ENCODE measurements at regions not wholly inside any gene's neighbourhood (a gene's known extent, or its start where the extent isn't known, plus 50 kb on each side); places are given as distances from the start of the nearest gene placed in this dataset.

DNA sequence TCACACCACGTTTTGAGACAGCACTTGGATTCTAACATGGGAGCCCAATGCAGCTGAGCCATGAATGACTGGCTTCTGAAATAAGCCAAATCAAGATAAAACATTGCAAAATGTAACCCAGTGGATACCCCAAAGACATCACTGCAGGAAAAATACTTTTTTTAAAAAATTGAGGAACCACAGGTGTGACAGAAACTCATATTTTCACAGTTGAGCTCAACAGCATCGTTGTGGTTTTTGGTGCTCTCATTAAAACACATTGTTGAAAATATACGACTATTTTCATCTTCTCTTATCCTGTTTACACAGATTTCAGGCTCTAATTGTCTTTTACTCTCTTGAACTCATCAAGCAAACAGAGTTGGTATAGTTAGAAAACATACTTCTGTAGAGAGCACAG lies 429.3 kb upstream of the VRK2 start:
- DNase-seq (no peak), ATAC-seq (no peak)
- TF ChIP-seq, protein P1, sequence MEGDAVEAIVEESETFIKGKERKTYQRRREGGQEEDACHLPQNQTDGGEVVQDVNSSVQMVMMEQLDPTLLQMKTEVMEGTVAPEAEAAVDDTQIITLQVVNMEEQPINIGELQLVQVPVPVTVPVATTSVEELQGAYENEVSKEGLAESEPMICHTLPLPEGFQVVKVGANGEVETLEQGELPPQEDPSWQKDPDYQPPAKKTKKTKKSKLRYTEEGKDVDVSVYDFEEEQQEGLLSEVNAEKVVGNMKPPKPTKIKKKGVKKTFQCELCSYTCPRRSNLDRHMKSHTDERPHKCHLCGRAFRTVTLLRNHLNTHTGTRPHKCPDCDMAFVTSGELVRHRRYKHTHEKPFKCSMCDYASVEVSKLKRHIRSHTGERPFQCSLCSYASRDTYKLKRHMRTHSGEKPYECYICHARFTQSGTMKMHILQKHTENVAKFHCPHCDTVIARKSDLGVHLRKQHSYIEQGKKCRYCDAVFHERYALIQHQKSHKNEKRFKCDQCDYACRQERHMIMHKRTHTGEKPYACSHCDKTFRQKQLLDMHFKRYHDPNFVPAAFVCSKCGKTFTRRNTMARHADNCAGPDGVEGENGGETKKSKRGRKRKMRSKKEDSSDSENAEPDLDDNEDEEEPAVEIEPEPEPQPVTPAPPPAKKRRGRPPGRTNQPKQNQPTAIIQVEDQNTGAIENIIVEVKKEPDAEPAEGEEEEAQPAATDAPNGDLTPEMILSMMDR (IDR thresholded peaks at IDR 0.05) = no peak
- H3K4me3 Mint-ChIP-seq = no peak overlapping the region
- intact Hi-C loops (cut with micrococcal nuclease) = no loop called here
- no peaks in the 10 kb centered on the region for H3K36me3 Mint-ChIP-seq (ENCODE audit: low read depth)
- ChIA-PET POLR2A (no interaction called here), CTCF (no interaction called here)
- no peak overlapping the region for H3K27ac Mint-ChIP-seq
- H3K27me3 Mint-ChIP-seq = no peaks in the 10 kb centered on the region
- peaks cover 4% of the 10 kb centered on the region for H3K9me3 Mint-ChIP-seq
- H3K4me1 Mint-ChIP-seq (ENCODE audit: low read depth) = no peaks in the 10 kb centered on the region

DNA sequence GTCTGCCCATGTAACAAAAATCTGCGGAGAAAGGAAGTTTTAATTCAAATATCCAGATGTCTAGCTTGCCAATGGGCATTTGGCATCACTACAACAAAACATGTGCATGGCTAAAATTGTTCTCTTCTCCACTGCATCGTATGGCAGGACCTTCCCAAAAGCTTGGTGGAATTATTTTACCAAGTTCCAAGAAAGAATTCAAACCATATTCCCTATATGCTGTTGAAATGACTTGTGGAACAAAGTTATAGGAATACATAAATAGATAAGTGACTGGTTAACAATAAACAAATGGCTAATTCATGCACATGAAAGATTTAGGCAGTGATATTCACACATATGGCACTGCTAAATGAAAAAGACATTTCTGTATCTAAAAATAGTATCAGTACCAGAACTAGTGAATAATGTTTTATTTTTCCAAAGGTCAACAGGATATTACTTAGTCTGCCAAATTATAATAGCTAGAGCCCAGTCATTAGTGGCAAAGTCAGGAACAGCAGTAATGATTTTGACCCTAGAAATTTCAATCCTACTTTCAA lies 425.4 kb upstream of the VRK2 start:
- Mint-ChIP-seq H3K36me3 (ENCODE audit: low read depth) (no peaks in the 10 kb centered on the region), H3K9me3 (peaks cover 2% of the 10 kb centered on the region), H3K4me1 (ENCODE audit: low read depth) (no peaks in the 10 kb centered on the region), H3K27me3 (no peaks in the 10 kb centered on the region), H3K4me3 (no peak overlapping the region), H3K27ac (no peak overlapping the region)
- TF ChIP-seq, protein P1 (IDR thresholded peaks at IDR 0.05) = no peak
- no peak for ATAC-seq
- no peak for DNase-seq
- intact Hi-C loops (cut with micrococcal nuclease) = no loop called here
- CTCF ChIA-PET = interaction anchor here (0.6 kb wide), 1 partner anchor 27 kb away, joined by 3 read pairs; no protein-coding TSS in a partner anchor
- POLR2A ChIA-PET = no interaction called here

DNA sequence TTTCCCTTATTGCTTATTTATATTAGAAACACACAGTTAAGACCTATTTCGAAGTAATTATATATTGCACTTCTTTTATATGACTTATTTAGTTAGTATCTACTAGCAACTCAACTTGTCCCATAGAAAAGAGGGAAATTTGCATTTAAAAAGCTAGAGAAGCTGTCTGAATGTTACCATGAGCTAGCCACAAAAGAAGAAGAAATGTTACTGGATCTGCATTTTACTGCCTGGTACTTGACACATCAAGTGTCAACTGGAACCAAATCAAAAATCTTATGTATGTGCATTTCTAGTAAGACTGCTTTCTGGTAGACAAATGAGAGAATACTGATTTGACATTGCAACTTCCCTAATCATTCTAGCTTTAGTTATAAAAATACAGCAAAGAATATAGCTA lies 424.6 kb upstream of the VRK2 start:
- DNase-seq (no peak), ATAC-seq (no peak)
- H3K4me3 Mint-ChIP-seq = no peak overlapping the region
- ChIA-PET CTCF (no interaction called here), POLR2A (no interaction called here)
- peaks cover 2% of the 10 kb centered on the region for H3K9me3 Mint-ChIP-seq
- intact Hi-C loops (cut with micrococcal nuclease) = no loop called here
- H3K27me3 Mint-ChIP-seq = no peaks in the 10 kb centered on the region
- no peaks in the 10 kb centered on the region for H3K36me3 Mint-ChIP-seq (ENCODE audit: low read depth)
- TF ChIP-seq, protein P1 (IDR thresholded peaks at IDR 0.05) = no peak
- no peak overlapping the region for H3K27ac Mint-ChIP-seq
- no peaks in the 10 kb centered on the region for H3K4me1 Mint-ChIP-seq (ENCODE audit: low read depth)

DNA sequence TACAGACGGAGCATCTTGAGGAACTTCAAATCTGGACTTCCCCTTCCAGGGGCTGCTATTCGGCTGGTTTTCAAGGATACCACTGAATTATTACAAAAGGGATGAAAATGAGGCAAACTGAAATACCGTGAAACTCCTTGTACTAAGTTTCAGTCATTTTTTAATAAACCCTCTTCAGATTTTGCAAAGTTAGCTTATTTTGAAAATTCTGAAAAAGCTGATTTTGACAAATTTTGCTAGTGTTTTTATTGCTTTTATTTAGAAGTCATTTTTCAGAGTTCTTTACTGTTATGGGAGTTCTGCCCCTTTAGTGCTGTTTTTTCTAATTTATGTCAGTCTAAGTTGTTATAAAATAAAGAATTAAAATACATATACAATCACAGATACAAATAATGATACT lies 390.4 kb upstream of the VRK2 start:
- intact Hi-C loops (cut with micrococcal nuclease) = no loop called here
- Mint-ChIP-seq H3K36me3 (ENCODE audit: low read depth) (no peaks in the 10 kb centered on the region), H3K9me3 (peaks cover 20% of the 10 kb centered on the region), H3K27ac (no peak overlapping the region), H3K4me3 (no peak overlapping the region), H3K27me3 (no peaks in the 10 kb centered on the region), H3K4me1 (ENCODE audit: low read depth) (no peaks in the 10 kb centered on the region)
- ATAC-seq (no peak), DNase-seq (no peak)
- POLR2A ChIA-PET = no interaction called here
- TF ChIP-seq, protein P1 (IDR thresholded peaks at IDR 0.05) = no peak
- CTCF ChIA-PET = no interaction called here

DNA sequence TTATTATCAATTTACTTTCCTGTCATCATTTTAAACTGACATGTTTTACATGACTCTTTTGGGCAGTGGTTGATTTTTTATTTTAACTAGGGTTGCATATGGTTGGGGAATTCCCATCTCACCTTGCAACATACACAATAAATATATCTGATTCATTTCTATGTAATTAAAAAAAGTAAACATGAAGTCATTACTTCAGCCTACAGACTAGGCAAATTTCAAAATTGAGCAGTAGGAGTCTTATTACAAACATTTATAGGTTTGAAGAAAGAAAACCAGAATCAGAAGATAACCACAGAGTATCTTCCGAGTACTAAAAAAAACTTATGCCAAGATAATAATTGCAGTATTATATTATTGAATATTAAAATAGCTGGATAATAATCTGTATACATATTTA lies 377.0 kb upstream of the VRK2 start:
- Mint-ChIP-seq H3K27me3 (no peaks in the 10 kb centered on the region), H3K9me3 (no peaks in the 10 kb centered on the region), H3K36me3 (ENCODE audit: low read depth) (no peaks in the 10 kb centered on the region), H3K4me3 (no peak overlapping the region), H3K4me1 (ENCODE audit: low read depth) (no peaks in the 10 kb centered on the region), H3K27ac (no peak overlapping the region)
- TF ChIP-seq, protein P1 (IDR thresholded peaks at IDR 0.05) = no peak
- ChIA-PET CTCF (no interaction called here), POLR2A (interaction anchor here (1.0 kb wide), 1 partner anchor 29 kb away, joined by 3 read pairs; no protein-coding TSS in a partner anchor)
- intact Hi-C loops (cut with micrococcal nuclease) = no loop called here
- ATAC-seq (no peak), DNase-seq (no peak)

Data from activated CD8-positive, alpha-beta T cell treated with anti-CD3 and anti-CD28 coated beads for 36 hours (primary cell).